SU-DHL-6 (cell line): ENCODE measurements at regions not wholly inside any gene's neighbourhood (a gene's known extent, or its start where the extent isn't known, plus 50 kb on each side); places are given as distances from the start of the nearest gene placed in this dataset.

Experiments used
- H2AFZ ChIP-seq: fragments of 200-600 bp; sonication (generic); 2 replicates; pipeline ENCODE4 v1.6.1; 2014; ENCODE audit warnings: low read depth, mild to moderate bottlenecking, moderate library complexity, mixed read lengths, antibody characterized with exemption, low read length; ENCODE audit not compliant: severe bottlenecking
- H3F3A ChIP-seq: fragments of 200-600 bp; shearing (Covaris generic); 2 replicates; pipeline ENCODE4 v1.6.0; 2016; ENCODE audit warnings: antibody characterized with exemption, mild to moderate bottlenecking; ENCODE audit not compliant: insufficient read depth
- H3K27ac ChIP-seq: fragments of 200-600 bp; sonication (generic); 2 replicates; pipeline ENCODE4 v1.5.1; 2016; ENCODE audit warnings: low read depth, mild to moderate bottlenecking, low read length, moderate library complexity, mixed read lengths
- H3K27me3 ChIP-seq: fragments of 200-600 bp; sonication (generic), shearing (Covaris generic); 2 replicates; pipeline ENCODE4 v1.6.0; 2014; ENCODE audit warnings: mild to moderate bottlenecking, low read length
- H3K36me3 ChIP-seq: fragments of 200-600 bp; sonication (generic); 2 replicates; pipeline ENCODE4 v1.6.1; 2014; ENCODE audit warnings: mild to moderate bottlenecking, low read length, mixed read lengths
- H3K4me2 ChIP-seq: fragments of 300-600, 200-600 bp; shearing (Covaris generic), sonication (generic); 2 replicates; pipeline ENCODE4 v1.6.0; 2014; ENCODE audit warnings: low read length, low read depth, mild to moderate bottlenecking; ENCODE audit not compliant: poor library complexity, severe bottlenecking
- H3K4me3 ChIP-seq: fragments of 200-600 bp; sonication (generic); 2 replicates; pipeline ENCODE4 v1.5.1; 2014; ENCODE audit warnings: antibody characterized with exemption, low read length, mild to moderate bottlenecking, mixed read lengths; ENCODE audit not compliant: insufficient read depth, poor library complexity, severe bottlenecking
- H3K79me2 ChIP-seq: fragments of 200-600 bp; sonication (generic); 2 replicates; pipeline ENCODE4 v1.6.1; 2014; ENCODE audit warnings: mild to moderate bottlenecking, low read length, moderate library complexity; ENCODE audit not compliant: insufficient read depth
- H3K9ac ChIP-seq: fragments of 200-600 bp; sonication (generic); 2 replicates; pipeline ENCODE4 v1.7.0; 2014; ENCODE audit warnings: mild to moderate bottlenecking, low read length
- H3K9me2 ChIP-seq: fragments of 200-600 bp; sonication (generic); replicated peaks from 2 replicates; pipeline ENCODE4 v1.6.1; 2014; ENCODE audit warnings: low read length; ENCODE audit not compliant: insufficient read depth
- H3K9me3 ChIP-seq: fragments of 200-600 bp; sonication (generic); 2 replicates; pipeline ENCODE4 v1.6.1; 2014; ENCODE audit warnings: low read length, mixed read lengths; ENCODE audit not compliant: insufficient read depth
- H4K20me1 ChIP-seq: fragments of 200-600 bp; sonication (generic); 2 replicates; pipeline ENCODE4 v1.6.1; 2014; ENCODE audit warnings: low read depth, mild to moderate bottlenecking, antibody characterized with exemption, low read length, moderate library complexity, mixed read lengths
- EZH2phosphoT487 ChIP-seq: fragments of 200-600 bp; sonication (generic), shearing (Covaris generic); conservative IDR thresholded peaks from 2 replicates; pipeline ENCODE4 v1.6.1; 2018; ENCODE audit warnings: mild to moderate bottlenecking, antibody characterized with exemption, low read length, moderate library complexity, mixed read lengths
- TF ChIP-seq, protein P1 (sequence below): fragments of 200-600 bp; sonication (generic); IDR thresholded peaks from one replicate; pipeline ENCODE4 v1.5.1; 2017; ENCODE audit warnings: antibody characterized with exemption, mild to moderate bottlenecking, low read length, moderate library complexity; ENCODE audit not compliant: insufficient read depth, poor library complexity, severe bottlenecking

DNA sequence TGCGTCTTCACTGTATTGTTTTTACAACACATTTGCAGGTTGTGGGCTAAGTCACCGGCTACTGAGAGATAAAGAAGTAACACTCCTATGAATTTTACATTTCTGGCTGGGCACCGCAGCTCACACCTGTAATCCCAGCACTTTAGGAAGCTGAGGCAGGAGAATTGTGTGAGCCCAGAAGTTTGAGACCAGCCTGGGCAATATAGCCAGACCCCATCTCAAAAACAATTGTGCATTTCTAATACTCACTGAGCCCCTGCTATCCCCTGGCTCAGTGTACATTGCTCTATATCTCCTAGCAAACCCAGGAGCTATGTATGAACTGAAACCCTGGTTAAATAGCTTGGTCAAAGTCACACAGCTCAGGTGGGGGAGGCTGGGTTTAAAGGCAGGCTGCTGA is 108.7 kb downstream of the ZNF281 start:
- Histone ChIP-seq H4K20me1 (no peaks in the 10 kb centered on the region), H3K4me2 (no peak overlapping the region), H2AFZ (no peak overlapping the region), H3K9me2 (no peaks in the 10 kb centered on the region), H3K79me2 (no peaks in the 10 kb centered on the region), H3K9me3 (no peaks in the 10 kb centered on the region), H3K36me3 (no peaks in the 10 kb centered on the region), H3K9ac (no peak overlapping the region), H3F3A (no peaks in the 10 kb centered on the region), H3K27me3 (no peaks in the 10 kb centered on the region), H3K27ac (no peak overlapping the region), H3K4me3 (no peak overlapping the region)
- TF ChIP-seq, protein P1, sequence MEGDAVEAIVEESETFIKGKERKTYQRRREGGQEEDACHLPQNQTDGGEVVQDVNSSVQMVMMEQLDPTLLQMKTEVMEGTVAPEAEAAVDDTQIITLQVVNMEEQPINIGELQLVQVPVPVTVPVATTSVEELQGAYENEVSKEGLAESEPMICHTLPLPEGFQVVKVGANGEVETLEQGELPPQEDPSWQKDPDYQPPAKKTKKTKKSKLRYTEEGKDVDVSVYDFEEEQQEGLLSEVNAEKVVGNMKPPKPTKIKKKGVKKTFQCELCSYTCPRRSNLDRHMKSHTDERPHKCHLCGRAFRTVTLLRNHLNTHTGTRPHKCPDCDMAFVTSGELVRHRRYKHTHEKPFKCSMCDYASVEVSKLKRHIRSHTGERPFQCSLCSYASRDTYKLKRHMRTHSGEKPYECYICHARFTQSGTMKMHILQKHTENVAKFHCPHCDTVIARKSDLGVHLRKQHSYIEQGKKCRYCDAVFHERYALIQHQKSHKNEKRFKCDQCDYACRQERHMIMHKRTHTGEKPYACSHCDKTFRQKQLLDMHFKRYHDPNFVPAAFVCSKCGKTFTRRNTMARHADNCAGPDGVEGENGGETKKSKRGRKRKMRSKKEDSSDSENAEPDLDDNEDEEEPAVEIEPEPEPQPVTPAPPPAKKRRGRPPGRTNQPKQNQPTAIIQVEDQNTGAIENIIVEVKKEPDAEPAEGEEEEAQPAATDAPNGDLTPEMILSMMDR: no peak
- TF ChIP-seq EZH2phosphoT487: no peak

DNA sequence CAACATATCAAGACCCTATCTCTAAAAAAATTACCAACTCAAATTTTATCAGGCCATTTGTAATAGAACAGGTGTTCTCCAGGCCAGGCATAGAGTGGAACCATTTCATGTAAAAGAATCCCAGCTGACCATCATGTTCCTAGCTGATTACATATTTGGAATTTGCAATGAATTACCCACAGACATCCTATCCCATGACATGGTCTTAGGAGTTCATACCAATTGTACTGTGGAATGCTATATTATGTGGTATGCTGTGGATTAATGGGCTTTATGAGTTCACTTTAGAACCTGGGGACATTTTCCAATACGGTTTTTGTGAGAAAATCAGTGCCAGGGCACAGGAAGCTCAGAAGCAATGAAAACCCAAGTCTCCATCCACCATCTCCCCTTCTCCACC is 110.3 kb downstream of the ZNF281 start:
- Histone ChIP-seq H3K9me3 (no peaks in the 10 kb centered on the region), H3K4me3 (no peak overlapping the region), H3F3A (no peaks in the 10 kb centered on the region), H3K79me2 (no peaks in the 10 kb centered on the region), H4K20me1 (no peaks in the 10 kb centered on the region), H3K9ac (no peak overlapping the region), H2AFZ (no peak overlapping the region), H3K36me3 (no peaks in the 10 kb centered on the region), H3K27me3 (no peaks in the 10 kb centered on the region), H3K27ac (no peak overlapping the region), H3K9me2 (no peaks in the 10 kb centered on the region), H3K4me2 (no peak overlapping the region)
- no peak for TF ChIP-seq EZH2phosphoT487
- TF ChIP-seq, protein P1: no peak

DNA sequence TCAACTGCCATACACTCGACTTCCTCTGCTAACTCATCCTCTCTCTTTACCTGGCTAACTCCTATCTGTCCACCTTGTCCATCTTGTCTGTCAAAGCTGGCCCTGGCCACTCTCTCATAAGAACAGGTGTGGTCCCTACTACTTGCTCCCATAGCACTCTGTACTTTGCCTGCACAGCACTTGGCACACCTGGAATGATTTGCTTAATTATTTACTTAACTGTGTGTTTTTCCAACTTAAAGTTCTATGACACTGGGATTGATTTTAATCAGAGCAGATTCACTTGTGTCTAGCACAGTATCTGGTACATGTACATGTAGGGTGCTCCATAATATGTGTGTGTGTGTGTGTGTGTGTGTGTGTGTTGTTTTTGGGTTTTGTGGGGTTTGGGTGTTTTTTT is 111.6 kb downstream of the ZNF281 start:
- no peak overlapping the region for H3K9ac ChIP-seq
- TF ChIP-seq EZH2phosphoT487: no peak
- TF ChIP-seq, protein P1: no peak
- H3K9me2 ChIP-seq: no peaks in the 10 kb centered on the region
- H3K27ac ChIP-seq: no peak overlapping the region
- H3K9me3 ChIP-seq: no peaks in the 10 kb centered on the region
- H4K20me1 ChIP-seq: no peaks in the 10 kb centered on the region
- H3K4me2 ChIP-seq: no peak overlapping the region
- H3K4me3 ChIP-seq: no peak overlapping the region
- H2AFZ ChIP-seq: no peak overlapping the region
- H3K36me3 ChIP-seq: no peaks in the 10 kb centered on the region
- no peaks in the 10 kb centered on the region for H3F3A ChIP-seq
- no peaks in the 10 kb centered on the region for H3K27me3 ChIP-seq
- H3K79me2 ChIP-seq: no peaks in the 10 kb centered on the region

DNA sequence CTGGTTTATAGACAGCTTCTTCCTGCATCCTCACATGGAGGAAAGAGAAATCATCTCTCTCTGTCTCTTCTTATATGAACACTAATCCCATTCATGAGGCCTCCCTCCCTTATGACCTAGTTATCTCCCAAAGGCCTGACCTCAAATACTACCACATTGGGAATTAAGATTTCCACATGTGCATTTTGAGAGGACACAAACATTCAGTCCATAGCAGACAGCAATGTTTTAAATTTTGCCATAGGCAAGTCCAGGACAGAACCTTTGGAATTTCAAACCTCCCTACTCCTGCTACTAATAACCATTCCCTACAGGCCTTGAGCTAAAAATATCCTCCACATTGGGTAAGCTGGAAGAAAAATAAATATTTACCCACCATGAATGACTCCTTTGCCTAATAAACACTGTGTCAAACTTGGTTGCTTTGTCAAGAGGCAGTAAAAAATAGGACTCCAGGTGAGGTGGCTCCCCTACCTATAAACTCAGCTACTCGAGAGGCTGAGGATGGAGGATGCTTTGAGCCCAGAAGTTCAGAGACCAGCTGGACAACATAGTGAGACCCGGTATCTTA is 113.7 kb downstream of the ZNF281 start:
- H3K27ac ChIP-seq: no peak overlapping the region
- H3K4me3 ChIP-seq: no peak overlapping the region
- H3K9me3 ChIP-seq: no peaks in the 10 kb centered on the region
- no peak overlapping the region for H3K4me2 ChIP-seq
- no peak overlapping the region for H2AFZ ChIP-seq
- no peak for TF ChIP-seq EZH2phosphoT487
- TF ChIP-seq, protein P1: no peak
- no peaks in the 10 kb centered on the region for H3K36me3 ChIP-seq
- H3F3A ChIP-seq: no peaks in the 10 kb centered on the region
- H4K20me1 ChIP-seq: no peaks in the 10 kb centered on the region
- no peaks in the 10 kb centered on the region for H3K79me2 ChIP-seq
- H3K27me3 ChIP-seq: no peaks in the 10 kb centered on the region
- H3K9me2 ChIP-seq: no peaks in the 10 kb centered on the region
- H3K9ac ChIP-seq: no peak overlapping the region
